Lower leg skin (tissue), 4 donors: ENCODE measurements at regions not wholly inside any gene's neighbourhood (a gene's known extent, or its start where the extent isn't known, plus 50 kb on each side); places are given as distances from the start of the nearest gene placed in this dataset.

Source experiments
- DNase-seq, 2 donors: peaks; one replicate each; pipeline ENCODE4 v3.0.0-alpha.2; 2019; ENCODE audit warnings: low spot score in 2 of 2
- H3K4me3 ChIP-seq: fragments of 200-600 bp; sonication (generic); 2 replicates; pipeline ENCODE4 v1.5.1; 2017; ENCODE audit warnings: mild to moderate bottlenecking, low read depth; ENCODE audit not compliant: poor library complexity, severe bottlenecking
- POLR2A ChIP-seq, 2 donors: fragments of 450-650 bp; IDR thresholded peaks; one replicate each; pipeline ENCODE4 v1.6.1; 2016 to 2017; ENCODE audit warnings: antibody characterized with exemption in 2 of 2, mild to moderate bottlenecking in 1 of 2, moderate library complexity in 1 of 2
- WGBS, 2 donors: methylation state at CpG; one replicate each; pipeline ENCODE4 v1.1.5; 2018; 5-methylcytosine and 5-hydroxymethylcytosine counted together
- intact Hi-C: fragments of 100-400 bp; cut with DNase I; formaldehyde crosslinking; loops from one replicate; pipeline ENCODE4 v1.15.0; 2023; ENCODE audit warnings: low total_unique reads
- TF ChIP-seq, protein P1 (sequence below), 3 donors: fragments of 450-650 bp; IDR thresholded peaks; one replicate each; pipeline ENCODE4 v1.5.1; 2016; ENCODE audit warnings: antibody characterized with exemption in 3 of 3, mild to moderate bottlenecking in 3 of 3, moderate library complexity in 2 of 3

DNA sequence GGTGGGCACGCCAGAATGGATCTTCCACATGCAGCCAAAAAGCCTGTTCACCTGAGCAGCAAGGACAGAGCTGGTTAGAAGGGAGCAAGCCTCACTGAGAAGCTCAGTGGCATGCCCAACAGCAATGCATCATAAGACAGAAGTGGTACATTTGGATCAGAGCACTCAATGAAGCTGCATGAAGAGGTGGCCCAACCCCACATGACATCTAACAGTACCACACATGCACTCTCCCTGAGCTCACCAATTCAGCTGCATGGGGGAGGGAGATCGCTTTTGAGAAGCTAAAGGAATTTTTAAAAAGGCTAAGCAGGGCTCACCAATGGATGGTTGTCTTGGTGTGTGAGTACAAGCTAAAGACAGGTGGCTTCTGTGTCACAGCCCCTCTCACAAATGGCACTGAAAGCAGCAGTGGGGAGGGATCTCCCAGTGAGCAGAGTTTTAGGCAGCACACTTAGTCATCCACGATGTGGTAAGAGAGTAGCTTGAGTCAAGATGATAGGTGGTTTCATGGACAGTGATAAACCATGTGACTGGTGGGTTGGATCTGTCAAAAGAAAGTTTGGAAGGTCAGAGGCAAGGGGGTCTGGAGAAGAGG, 166.6 kb upstream of the TAB2 start:
- intact Hi-C loops = no loop called here
- 87 to 94% methylated on average over 3 of the region's 3 CpGs for WGBS, 2 donors
- no peak for DNase-seq

DNA sequence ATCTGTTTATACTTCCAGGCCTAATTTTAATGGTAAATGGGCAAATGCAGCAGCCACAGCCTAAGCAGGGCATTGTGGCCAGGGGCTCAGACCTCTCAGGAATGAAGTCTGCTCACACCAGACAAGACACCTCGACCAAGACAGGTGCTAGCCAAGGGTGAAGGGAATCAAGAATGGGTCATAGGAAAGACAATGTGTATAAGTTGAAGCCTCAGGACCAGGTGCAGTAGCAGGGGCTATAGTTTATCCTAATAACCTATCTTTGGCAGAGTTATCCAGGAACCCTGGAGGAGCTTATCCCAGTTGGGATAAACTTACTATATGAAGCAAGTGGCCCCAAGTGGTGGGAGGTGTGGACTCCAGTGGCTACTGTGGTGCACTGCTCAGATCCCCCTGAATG, 165.0 kb upstream of the TAB2 start:
- intact Hi-C loops = no loop called here
- TF ChIP-seq POLR2A (IDR thresholded peaks at IDR 0.05) = no peak
- WGBS, 2 donors = 53 to 90% methylated on average over 1 of the region's 1 CpG
- no peak overlapping the region for H3K4me3 ChIP-seq
- no peak for DNase-seq

More for the DNA sequence above, 166.6 kb upstream of the TAB2 start:
- H3K4me3 ChIP-seq = no peak overlapping the region
- TF ChIP-seq, protein P1, sequence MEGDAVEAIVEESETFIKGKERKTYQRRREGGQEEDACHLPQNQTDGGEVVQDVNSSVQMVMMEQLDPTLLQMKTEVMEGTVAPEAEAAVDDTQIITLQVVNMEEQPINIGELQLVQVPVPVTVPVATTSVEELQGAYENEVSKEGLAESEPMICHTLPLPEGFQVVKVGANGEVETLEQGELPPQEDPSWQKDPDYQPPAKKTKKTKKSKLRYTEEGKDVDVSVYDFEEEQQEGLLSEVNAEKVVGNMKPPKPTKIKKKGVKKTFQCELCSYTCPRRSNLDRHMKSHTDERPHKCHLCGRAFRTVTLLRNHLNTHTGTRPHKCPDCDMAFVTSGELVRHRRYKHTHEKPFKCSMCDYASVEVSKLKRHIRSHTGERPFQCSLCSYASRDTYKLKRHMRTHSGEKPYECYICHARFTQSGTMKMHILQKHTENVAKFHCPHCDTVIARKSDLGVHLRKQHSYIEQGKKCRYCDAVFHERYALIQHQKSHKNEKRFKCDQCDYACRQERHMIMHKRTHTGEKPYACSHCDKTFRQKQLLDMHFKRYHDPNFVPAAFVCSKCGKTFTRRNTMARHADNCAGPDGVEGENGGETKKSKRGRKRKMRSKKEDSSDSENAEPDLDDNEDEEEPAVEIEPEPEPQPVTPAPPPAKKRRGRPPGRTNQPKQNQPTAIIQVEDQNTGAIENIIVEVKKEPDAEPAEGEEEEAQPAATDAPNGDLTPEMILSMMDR (IDR thresholded peaks at IDR 0.05) = no peak
- no peak for TF ChIP-seq POLR2A (IDR thresholded peaks at IDR 0.05)

DNA sequence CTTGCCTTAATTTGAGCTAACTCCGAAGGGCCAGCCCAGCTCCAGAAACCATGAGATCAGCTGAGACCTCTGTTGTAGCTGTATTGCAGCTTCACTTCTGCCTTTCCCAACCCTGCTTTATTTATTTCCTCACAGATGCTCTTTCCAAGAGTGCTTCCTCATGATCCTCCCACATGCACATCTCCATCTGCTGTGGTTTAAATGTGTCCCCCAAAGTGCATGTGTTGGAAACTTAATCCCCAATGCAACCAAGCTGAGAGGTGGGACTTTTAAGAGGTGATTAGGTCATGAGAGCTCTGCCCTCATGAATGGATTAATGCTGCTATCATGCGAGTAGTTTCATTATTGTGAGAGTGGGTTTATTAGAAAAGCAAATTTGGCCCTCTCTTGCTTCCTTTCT, 164.4 kb upstream of the TAB2 start:
- 69 to 75% methylated on average over 2 of the region's 2 CpGs for WGBS, 2 donors
- intact Hi-C loops = no loop called here
- TF ChIP-seq POLR2A (IDR thresholded peaks at IDR 0.05) = no peak
- TF ChIP-seq, protein P1 (IDR thresholded peaks at IDR 0.05) = no peak
- H3K4me3 ChIP-seq = no peak overlapping the region
- DNase-seq = no peak

DNA sequence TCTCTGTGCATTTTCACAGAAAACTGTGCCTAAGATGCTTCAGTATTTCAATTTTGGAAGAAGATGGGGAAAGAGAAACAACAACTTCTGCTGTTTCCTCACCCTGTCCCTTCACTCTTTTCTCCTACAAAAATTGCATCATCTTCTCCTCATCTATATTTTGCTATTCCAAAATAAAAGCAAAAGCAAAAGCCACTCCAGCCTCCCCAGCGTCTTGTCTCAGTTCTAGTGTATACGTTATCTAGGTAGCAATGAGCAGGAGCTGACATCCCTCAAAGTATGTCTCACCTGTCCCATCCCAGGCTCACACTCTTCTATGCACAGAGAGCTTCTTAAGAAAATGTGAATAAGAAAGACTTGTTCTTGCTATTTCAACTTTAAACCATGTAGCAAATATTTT, 163.8 kb upstream of the TAB2 start:
- TF ChIP-seq POLR2A (IDR thresholded peaks at IDR 0.05) = no peak
- TF ChIP-seq, protein P1 (IDR thresholded peaks at IDR 0.05) = no peak
- 86 to 94% methylated on average over 2 of the region's 2 CpGs for WGBS, 2 donors
- intact Hi-C loops = no loop called here

DNA sequence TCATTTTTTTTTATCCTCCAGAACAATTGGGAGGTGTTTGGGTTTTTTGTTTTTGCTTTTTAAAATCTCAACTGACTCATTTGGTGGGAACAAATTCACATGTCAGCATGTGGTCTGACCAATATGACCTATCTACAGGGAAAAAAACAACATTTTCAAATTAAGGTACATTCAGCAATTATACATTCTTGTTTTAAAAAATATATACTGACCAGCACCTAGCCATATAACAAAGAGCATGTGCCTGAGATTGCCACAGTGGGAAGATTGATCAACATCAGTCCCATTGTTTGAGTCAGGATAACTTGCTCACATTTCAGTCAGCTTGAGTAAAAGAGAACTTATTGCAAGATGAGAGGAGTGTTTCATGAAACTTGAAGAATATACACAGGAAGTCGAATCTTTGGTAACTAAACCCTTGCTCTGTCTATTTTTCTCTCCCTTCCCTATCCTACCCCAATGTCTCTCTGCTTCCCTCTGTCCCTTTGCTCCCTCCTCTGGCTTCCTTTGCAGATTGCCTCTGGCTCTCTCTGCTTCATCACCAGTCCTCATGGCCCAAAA, 163.2 kb upstream of the TAB2 start:
- intact Hi-C loops = no loop called here
- WGBS, 2 donors = 80 to 87% methylated on average over 1 of the region's 1 CpG
- TF ChIP-seq, protein P1 (IDR thresholded peaks at IDR 0.05) = no peak
- no peak for TF ChIP-seq POLR2A (IDR thresholded peaks at IDR 0.05)

More for the DNA sequence above, 163.8 kb upstream of the TAB2 start:
- no peak for DNase-seq
- no peak overlapping the region for H3K4me3 ChIP-seq

DNA sequence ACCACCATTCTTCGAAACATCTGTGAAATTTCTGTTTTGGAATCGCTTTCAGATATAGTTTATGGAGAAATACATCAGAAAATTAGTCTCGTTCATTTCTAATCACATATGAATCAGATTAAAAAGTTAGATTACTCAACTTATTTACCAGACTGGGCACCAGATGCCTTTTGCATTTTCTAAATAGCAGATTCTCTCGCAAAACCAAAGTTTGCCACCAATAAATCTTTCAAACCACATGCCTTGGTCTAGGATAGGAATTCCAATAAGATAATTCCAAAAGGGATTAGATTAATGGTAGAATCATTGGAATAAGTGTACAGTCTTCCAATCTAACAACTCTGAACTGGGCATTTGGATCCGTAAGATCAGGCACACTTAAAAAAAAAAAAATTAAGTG, 160.4 kb upstream of the TAB2 start:
- intact Hi-C loops = no loop called here
- TF ChIP-seq, protein P1 (IDR thresholded peaks at IDR 0.05) = no peak
- no peak for TF ChIP-seq POLR2A (IDR thresholded peaks at IDR 0.05)
- 71 to 78% methylated on average over 5 of the region's 5 CpGs for WGBS, 2 donors
- DNase-seq = no peak
- no peak overlapping the region for H3K4me3 ChIP-seq

More for the DNA sequence above, 163.2 kb upstream of the TAB2 start:
- no peak overlapping the region for H3K4me3 ChIP-seq
- no peak for DNase-seq
